Panc1 (cell line): ENCODE measurements at regions not wholly inside any gene's neighbourhood (a gene's known extent, or its start where the extent isn't known, plus 50 kb on each side); places are given as distances from the start of the nearest gene placed in this dataset.

Source experiments
- CTCF ChIP-seq: fragments of 450-650 bp; IDR thresholded peaks from 2 replicates; pipeline ENCODE4 v1.5.1; 2017; ENCODE audit warnings: mild to moderate bottlenecking
- POLR2AphosphoS5 ChIP-seq: IDR thresholded peaks from 2 replicates; pipeline ENCODE4 v1.6.1; 2012; ENCODE audit warnings: mild to moderate bottlenecking, low read depth, low read length, moderate library complexity
- REST ChIP-seq, 2 experiments: IDR thresholded peaks; 2 replicates each; pipeline ENCODE4 v1.6.1; 2011 to 2012; ENCODE audit warnings: low read depth in 2 of 2, control low read depth in 1 of 2, low read length in 1 of 2, mild to moderate bottlenecking in 1 of 2, moderate library complexity in 1 of 2; ENCODE audit not compliant: insufficient read depth in 1 of 2
- SIN3A ChIP-seq: IDR thresholded peaks from 2 replicates; pipeline ENCODE4 v1.6.1; 2012; ENCODE audit warnings: low read depth, mild to moderate bottlenecking, low read length, moderate library complexity, borderline replicate concordance; ENCODE audit not compliant: insufficient read depth

GRCh38 chr5:3948838-3949237, 353.2 kb downstream of the IRX1 start:
- TF ChIP-seq CTCF (no peak), POLR2AphosphoS5 (no peak), REST (IDR thresholded peaks at IDR 0.05; ENCODE audit: insufficient read depth in 1 of 2, low read depth in 2 of 2, low read length in 1 of 2) (no peak), SIN3A (no peak)
